Vagina (tissue), 2 donors: ENCODE measurements at regions not wholly inside any gene's neighbourhood (a gene's known extent, or its start where the extent isn't known, plus 50 kb on each side); places are given as distances from the start of the nearest gene placed in this dataset.

ENCODE experiments used
- POLR2A ChIP-seq, 2 donors: fragments of 450-650 bp; IDR thresholded peaks; one replicate each; pipeline ENCODE4 v1.6.1; 2017; ENCODE audit warnings: antibody characterized with exemption in 2 of 2, mild to moderate bottlenecking in 2 of 2, moderate library complexity in 2 of 2
- TF ChIP-seq, protein P1 (sequence below), 3 experiments: fragments of 450-650 bp in 2 of 3; fragments of 200-600 bp in 1 of 3; sonication (generic) in 1 of 3; IDR thresholded peaks; one replicate each; pipeline ENCODE4 v1.5.1; 2017 to 2019; ENCODE audit warnings: antibody characterized with exemption in 3 of 3, mild to moderate bottlenecking in 2 of 3, moderate library complexity in 2 of 3

DNA sequence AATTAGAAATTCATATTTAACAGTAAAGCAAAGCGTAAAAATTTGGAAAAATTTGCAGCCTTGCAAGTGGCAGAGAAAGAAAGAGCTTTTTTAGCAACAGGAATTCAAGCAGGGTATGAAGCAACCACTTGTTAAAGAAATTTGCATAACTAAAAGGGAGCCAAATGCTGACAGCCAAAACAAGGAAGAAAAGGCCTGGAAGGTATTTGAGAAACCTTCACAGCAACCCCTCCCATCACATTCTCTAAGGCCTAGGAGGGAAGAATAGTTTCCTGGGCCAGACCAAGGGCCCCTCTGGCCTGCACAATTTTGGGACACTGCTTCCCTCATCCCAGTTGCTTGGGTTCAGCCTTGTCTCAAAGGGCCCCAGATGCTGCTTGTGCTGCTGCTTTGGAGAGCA lies 672.4 kb upstream of the TMPRSS15 start:
- TF ChIP-seq, protein P1, sequence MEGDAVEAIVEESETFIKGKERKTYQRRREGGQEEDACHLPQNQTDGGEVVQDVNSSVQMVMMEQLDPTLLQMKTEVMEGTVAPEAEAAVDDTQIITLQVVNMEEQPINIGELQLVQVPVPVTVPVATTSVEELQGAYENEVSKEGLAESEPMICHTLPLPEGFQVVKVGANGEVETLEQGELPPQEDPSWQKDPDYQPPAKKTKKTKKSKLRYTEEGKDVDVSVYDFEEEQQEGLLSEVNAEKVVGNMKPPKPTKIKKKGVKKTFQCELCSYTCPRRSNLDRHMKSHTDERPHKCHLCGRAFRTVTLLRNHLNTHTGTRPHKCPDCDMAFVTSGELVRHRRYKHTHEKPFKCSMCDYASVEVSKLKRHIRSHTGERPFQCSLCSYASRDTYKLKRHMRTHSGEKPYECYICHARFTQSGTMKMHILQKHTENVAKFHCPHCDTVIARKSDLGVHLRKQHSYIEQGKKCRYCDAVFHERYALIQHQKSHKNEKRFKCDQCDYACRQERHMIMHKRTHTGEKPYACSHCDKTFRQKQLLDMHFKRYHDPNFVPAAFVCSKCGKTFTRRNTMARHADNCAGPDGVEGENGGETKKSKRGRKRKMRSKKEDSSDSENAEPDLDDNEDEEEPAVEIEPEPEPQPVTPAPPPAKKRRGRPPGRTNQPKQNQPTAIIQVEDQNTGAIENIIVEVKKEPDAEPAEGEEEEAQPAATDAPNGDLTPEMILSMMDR (IDR thresholded peaks at IDR 0.05) = no peak
- TF ChIP-seq POLR2A (IDR thresholded peaks at IDR 0.05) = no peak
